Loucy (cell line): ENCODE measurements at regions not wholly inside any gene's neighbourhood (a gene's known extent, or its start where the extent isn't known, plus 50 kb on each side); places are given as distances from the start of the nearest gene placed in this dataset.

Experiments used
- H2AFZ ChIP-seq: fragments of 200-600 bp; sonication (generic); 2 replicates; pipeline ENCODE4 v1.6.0; 2016; ENCODE audit warnings: antibody characterized with exemption, mild to moderate bottlenecking, low read length, moderate library complexity
- H3F3A ChIP-seq: fragments of 200-600 bp; 2 replicates; pipeline ENCODE4 v1.6.0; 2016; ENCODE audit warnings: antibody characterized with exemption, low read depth, mild to moderate bottlenecking
- H3K27me3 ChIP-seq: fragments of 200-600 bp; sonication (generic); 2 replicates; pipeline ENCODE4 v1.6.1; 2014; ENCODE audit warnings: low read length, mild to moderate bottlenecking; ENCODE audit not compliant: insufficient read depth, poor library complexity, severe bottlenecking
- H3K36me3 ChIP-seq: fragments of 200-600 bp; sonication (generic); 2 replicates; pipeline ENCODE4 v1.6.1; 2016; ENCODE audit warnings: low read length; ENCODE audit not compliant: insufficient read depth
- H3K4me1 ChIP-seq: fragments of 200-600 bp; sonication (generic); 2 replicates; pipeline ENCODE4 v1.5.1; 2014; ENCODE audit warnings: low read length, mild to moderate bottlenecking; ENCODE audit not compliant: insufficient read depth, poor library complexity, severe bottlenecking
- H3K4me2 ChIP-seq: fragments of 200-600 bp; sonication (generic); 2 replicates; pipeline ENCODE4 v1.6.0; 2014; ENCODE audit warnings: antibody characterized with exemption, low read length, low read depth, mild to moderate bottlenecking; ENCODE audit not compliant: poor library complexity, severe bottlenecking
- H3K4me3 ChIP-seq: fragments of 200-600 bp; sonication (generic); 2 replicates; pipeline ENCODE4 v1.5.1; 2014; ENCODE audit warnings: low read length, mild to moderate bottlenecking, mixed read lengths; ENCODE audit not compliant: poor library complexity, severe bottlenecking
- H3K79me2 ChIP-seq: fragments of 200-600 bp; sonication (generic); 2 replicates; pipeline ENCODE4 v1.6.1; 2014; ENCODE audit warnings: low read length; ENCODE audit not compliant: insufficient read depth
- H3K9ac ChIP-seq: fragments of 200-600 bp; sonication (generic); 2 replicates; pipeline ENCODE4 v1.6.0; 2014; ENCODE audit warnings: mild to moderate bottlenecking, low read depth, low read length, moderate library complexity; ENCODE audit not compliant: poor library complexity, severe bottlenecking
- H3K9me2 ChIP-seq: fragments of 200-600 bp; sonication (generic); replicated peaks from 2 replicates; pipeline ENCODE4 v1.6.1; 2016; ENCODE audit warnings: low read depth, low read length, mixed read lengths
- H3K9me3 ChIP-seq: fragments of 200-600 bp; sonication (generic); 2 replicates; pipeline ENCODE4 v1.6.1; 2014; ENCODE audit warnings: mild to moderate bottlenecking, antibody characterized with exemption, low read length, low read depth; ENCODE audit not compliant: insufficient read depth
- H4K20me1 ChIP-seq: fragments of 200-600 bp; sonication (generic); 2 replicates; pipeline ENCODE4 v1.6.0; 2014; ENCODE audit warnings: antibody characterized with exemption, low read length, mild to moderate bottlenecking; ENCODE audit not compliant: insufficient read depth, poor library complexity, severe bottlenecking
- CTCF ChIP-seq: fragments of 200-600 bp; sonication (generic); conservative IDR thresholded peaks from 2 replicates; pipeline ENCODE4 v1.5.1; 2014; ENCODE audit warnings: mild to moderate bottlenecking, antibody characterized with exemption, low read length
- EZH2phosphoT487 ChIP-seq: fragments of 200-600 bp; IDR thresholded peaks from 2 replicates; pipeline ENCODE4 v1.6.1; 2018; ENCODE audit warnings: antibody characterized with exemption, mild to moderate bottlenecking, moderate library complexity, borderline replicate concordance

GRCh38 chr2:236826606-236827156 lies 257.1 kb downstream of the ACKR3 start:
- H3F3A ChIP-seq: no peaks in the 10 kb centered on the region
- no peak overlapping the region for H3K9ac ChIP-seq
- no peaks in the 10 kb centered on the region for H3K79me2 ChIP-seq
- H3K4me3 ChIP-seq: no peak overlapping the region
- H2AFZ ChIP-seq: no peak overlapping the region
- H3K9me3 ChIP-seq: no peaks in the 10 kb centered on the region
- no peaks in the 10 kb centered on the region for H3K4me1 ChIP-seq
- H3K27me3 ChIP-seq: no peaks in the 10 kb centered on the region
- no peak overlapping the region for H3K4me2 ChIP-seq
- no peaks in the 10 kb centered on the region for H3K9me2 ChIP-seq
- H3K36me3 ChIP-seq: no peaks in the 10 kb centered on the region
- TF ChIP-seq EZH2phosphoT487: no peak
- TF ChIP-seq CTCF: no peak
- no peaks in the 10 kb centered on the region for H4K20me1 ChIP-seq

- H3F3A ChIP-seq: no peaks in the 10 kb centered on the region
- no peaks in the 10 kb centered on the region for H3K4me1 ChIP-seq
- no peaks in the 10 kb centered on the region for H3K36me3 ChIP-seq
- no peak for TF ChIP-seq CTCF
- TF ChIP-seq EZH2phosphoT487: no peak
- H3K4me2 ChIP-seq: no peak overlapping the region
- no peaks in the 10 kb centered on the region for H3K9me2 ChIP-seq
- no peak overlapping the region for H3K4me3 ChIP-seq
- H3K9me3 ChIP-seq: no peaks in the 10 kb centered on the region
- H2AFZ ChIP-seq: no peak overlapping the region
- no peaks in the 10 kb centered on the region for H4K20me1 ChIP-seq
- no peak overlapping the region for H3K9ac ChIP-seq
- no peaks in the 10 kb centered on the region for H3K27me3 ChIP-seq
- no peaks in the 10 kb centered on the region for H3K79me2 ChIP-seq
These were observed 257.7 kb upstream of the COPS8 start for GRCh38 chr2:236827997-236828396.

GRCh38 chr2:236828820-236829219 lies 256.9 kb upstream of the COPS8 start:
- H4K20me1 ChIP-seq: no peaks in the 10 kb centered on the region
- no peaks in the 10 kb centered on the region for H3K9me3 ChIP-seq
- H3F3A ChIP-seq: no peaks in the 10 kb centered on the region
- H3K9me2 ChIP-seq: no peaks in the 10 kb centered on the region
- no peaks in the 10 kb centered on the region for H3K27me3 ChIP-seq
- H3K79me2 ChIP-seq: no peaks in the 10 kb centered on the region
- H3K4me3 ChIP-seq: no peak overlapping the region
- no peak overlapping the region for H3K9ac ChIP-seq
- H2AFZ ChIP-seq: no peak overlapping the region
- no peak overlapping the region for H3K4me2 ChIP-seq
- no peaks in the 10 kb centered on the region for H3K4me1 ChIP-seq
- no peaks in the 10 kb centered on the region for H3K36me3 ChIP-seq
- TF ChIP-seq CTCF: no peak
- no peak for TF ChIP-seq EZH2phosphoT487
